Activated T-cell treated with anti-CD3 and anti-CD28 coated beads, Interleukin-2, amount 50 U/mL, for 48 hours (primary cell): ENCODE measurements at regions not wholly inside any gene's neighbourhood (a gene's known extent, or its start where the extent isn't known, plus 50 kb on each side); places are given as distances from the start of the nearest gene placed in this dataset.
A peak's percentile ranks its signal among the peaks of the same experiment; 100 is the strongest.

Source experiments
- DNase-seq, 2 experiments: peaks; one replicate each; pipeline ENCODE4 v3.0.0-alpha.2; 2020

DNA sequence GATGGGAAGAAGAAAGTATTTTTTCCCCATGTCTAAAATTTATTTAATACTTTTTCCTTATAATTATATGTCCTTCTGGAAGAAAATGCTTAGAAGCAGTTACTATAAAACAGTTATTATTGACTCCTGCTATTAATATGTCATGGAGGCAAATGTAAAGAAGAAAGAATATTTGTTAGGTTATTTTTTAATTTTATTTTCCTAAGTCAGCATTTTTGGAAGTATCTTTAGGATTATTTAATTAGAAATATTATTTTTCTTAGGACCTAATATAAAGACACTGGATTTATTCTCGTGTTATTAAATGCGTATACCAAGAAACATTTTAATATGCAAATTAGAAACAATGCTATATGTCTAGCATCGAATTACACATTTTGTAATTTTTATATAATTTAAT is 687.7 kb downstream of the TRAM1L1 start:
- DNase-seq, result no peak

DNA sequence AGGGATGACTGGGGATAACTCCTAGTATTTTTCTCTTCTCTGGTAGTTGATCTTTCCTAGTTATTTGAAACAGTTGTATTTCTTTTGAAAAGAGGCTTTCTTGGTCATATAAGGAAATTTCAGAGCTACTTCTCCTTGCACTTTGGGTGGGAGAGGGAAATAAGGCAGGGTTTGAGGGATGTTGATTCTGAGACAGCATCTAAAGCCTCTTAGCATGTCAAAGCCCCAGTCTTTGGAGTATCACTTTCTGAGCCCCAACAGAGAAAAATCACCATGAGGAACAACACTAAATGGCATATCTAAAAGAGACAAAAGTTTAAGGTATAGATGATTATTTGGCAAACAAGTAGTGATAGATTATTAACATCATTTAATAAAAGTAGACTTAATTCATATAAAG is 688.1 kb downstream of the TRAM1L1 start:
- DNase-seq, result no peak

DNA sequence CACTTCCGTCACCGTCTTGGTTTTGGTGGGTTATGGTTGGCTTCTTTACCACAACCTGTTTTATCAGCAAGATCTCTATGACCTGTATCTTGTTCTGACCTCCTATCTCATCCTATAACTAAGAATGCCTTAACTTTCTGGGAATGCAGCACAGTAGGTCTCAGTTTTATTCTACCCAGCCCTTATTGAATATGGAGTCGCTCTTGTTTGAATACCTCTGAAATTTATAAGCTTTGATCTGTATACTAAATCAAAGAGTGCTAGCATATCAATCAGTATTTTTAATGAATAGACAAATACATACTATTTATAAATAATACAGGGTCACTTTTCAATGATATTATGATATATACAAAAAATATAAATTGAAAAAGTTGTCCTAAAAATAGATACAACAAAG is 690.0 kb downstream of the TRAM1L1 start:
- DNase-seq, result no peak

DNA sequence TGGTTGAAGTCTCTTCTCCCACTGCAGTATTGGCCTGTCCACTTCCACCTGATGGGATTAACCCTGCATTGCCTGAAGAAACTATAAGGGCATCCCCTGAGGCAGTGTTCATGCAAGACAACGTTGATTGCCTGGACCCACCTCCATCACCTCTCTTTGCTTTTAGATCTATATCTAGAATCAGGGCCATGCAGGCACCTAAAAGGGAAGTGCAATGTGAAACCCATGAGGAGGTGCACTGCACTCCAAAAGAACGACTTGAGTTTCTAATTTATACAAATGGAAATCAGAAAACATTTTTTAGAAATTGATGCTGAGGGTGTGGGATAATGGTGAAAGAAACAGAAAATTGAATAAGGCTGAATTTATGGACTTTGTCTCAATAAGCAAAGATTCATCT is 694.4 kb downstream of the TRAM1L1 start:
- DNase-seq, result no peak

DNA sequence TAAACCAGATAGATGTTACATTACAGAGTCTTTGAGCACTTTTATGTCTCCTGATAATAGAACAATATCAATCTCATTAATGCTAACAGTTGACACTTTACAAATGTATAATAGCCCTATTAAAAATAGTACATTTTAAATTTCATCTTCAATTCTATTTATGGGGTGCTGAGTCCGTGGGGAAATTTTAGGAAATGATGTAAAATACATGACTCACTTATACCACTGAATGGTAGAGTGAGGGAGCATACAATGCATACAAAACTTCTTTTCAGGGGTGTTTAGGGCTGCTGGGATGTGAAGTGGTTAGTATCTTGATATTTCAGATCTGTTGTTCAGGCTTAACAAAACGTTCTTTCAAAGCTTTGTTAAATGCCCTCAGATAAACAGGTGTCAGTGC is 696.2 kb downstream of the TRAM1L1 start:
- DNase-seq, result no peak

DNA sequence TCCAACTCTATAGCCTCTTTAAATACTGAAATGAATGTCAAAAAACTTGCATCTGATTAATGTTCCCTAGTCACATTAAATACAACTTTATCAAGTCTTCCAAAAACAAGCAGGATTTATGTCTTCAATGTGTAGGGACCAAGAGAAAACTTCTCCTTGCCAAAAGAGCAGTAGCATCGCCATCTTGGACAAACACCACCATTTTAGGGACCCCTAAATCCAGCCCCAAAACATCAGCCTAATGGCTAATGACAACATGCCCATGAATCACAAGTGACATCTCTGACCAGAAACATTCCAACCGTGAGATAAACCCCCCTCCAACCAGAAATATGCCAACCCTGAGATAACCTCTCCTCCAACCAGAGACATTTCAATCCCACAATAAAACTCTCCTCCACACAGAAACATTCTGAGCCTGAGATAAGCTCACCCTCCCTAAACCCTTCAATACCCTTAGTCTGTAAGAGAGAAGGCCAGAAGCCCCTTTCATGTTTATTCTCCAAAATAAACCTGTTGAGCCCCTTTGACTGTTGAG is 697.4 kb downstream of the TRAM1L1 start:
- no peak for DNase-seq

DNA sequence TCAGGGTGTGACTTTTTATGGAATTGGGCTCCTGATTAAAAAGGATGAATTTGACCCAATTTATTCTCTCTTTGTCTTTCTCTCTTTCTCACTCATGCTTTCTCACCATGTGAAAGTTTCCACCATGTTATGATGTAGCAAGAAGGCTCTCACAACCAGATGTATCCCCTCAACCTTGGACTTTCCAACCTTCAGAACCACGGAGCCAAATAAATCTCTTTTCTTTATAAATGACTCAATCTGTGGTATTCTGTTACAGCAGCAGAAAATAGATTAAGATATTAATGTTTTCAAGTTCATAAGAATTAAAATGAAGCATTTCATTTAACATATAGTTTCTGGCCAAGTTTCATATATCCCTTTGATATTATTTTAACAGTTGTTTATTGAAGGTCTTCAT is 698.5 kb downstream of the TRAM1L1 start:
- DNase-seq, result no peak

DNA sequence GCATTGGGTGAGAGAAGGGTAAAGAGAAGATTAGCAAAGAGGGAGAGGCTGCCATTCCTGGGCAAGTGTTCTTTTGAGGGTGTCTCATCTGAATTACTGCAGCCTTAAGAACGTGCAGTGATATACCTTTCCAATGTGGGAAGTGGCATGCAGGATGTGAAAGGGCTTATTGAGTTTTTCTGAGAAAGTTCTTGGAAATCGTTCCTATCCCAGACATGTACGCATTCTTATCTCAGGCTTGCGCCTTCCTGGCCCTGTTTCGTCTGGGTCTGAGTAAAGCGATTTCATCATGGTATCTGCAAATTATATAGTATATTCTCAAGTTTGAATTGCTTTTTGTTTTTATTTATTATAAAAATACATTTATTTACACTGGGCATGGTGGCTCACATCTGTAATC is 699.8 kb downstream of the TRAM1L1 start:
- DNase-seq, result no peak

DNA sequence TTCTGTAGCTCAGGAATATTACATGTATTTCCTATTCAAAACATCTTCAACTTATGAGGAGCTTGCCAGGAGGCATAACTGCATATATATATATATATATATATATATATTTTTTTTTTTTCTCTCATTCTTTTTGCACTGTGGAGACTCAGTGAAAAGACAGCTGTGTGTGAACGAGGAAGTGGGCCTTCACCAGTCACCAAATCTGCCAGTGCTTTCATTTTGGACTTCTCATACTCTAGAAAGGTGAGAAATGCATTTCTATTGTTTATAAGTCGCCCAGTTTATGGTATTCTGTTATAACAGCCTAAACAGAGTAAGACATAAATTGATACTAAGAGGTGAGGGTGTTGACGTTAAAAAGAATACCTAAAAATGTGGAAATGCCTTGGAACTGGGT is 710.6 kb downstream of the TRAM1L1 start:
- no peak for DNase-seq

DNA sequence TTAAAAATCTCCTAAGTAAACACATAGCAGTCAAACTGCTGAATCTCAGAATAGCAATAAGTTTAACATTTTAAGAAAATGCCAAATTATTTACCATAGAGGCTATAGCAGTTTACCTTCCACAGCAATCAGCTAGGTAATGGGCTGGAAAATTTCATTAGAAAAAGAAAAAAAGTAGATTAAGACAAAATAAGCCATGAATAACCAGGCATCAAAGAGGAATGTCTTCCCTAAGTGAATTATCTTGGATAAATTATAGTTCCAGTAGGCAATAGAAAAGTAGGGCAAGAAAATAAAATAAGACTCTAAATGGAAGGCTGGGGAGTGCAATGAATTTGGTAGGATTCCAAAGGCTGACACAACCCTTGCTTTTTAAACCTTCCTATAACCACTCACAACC is 722.8 kb downstream of the TRAM1L1 start:
- no peak for DNase-seq

DNA sequence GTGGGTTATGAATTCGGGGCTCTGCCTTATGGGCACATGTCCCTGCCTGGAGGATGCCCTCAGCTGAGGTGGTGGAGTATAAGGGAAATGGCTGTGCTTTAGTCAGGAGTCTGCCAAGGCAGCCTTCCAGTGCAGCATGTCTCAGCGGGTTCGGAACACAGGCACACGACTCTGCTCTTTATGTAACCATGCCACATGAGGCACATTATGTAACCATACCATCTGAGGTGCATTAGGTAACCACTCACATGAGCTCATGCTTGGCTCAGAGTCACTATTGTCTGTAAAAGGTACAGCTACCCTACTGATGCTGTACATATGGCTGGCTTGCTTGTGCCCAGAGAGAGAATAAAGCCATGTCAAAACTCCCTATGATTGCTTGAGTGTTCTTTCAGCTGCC is 723.6 kb downstream of the TRAM1L1 start:
- no peak for DNase-seq

DNA sequence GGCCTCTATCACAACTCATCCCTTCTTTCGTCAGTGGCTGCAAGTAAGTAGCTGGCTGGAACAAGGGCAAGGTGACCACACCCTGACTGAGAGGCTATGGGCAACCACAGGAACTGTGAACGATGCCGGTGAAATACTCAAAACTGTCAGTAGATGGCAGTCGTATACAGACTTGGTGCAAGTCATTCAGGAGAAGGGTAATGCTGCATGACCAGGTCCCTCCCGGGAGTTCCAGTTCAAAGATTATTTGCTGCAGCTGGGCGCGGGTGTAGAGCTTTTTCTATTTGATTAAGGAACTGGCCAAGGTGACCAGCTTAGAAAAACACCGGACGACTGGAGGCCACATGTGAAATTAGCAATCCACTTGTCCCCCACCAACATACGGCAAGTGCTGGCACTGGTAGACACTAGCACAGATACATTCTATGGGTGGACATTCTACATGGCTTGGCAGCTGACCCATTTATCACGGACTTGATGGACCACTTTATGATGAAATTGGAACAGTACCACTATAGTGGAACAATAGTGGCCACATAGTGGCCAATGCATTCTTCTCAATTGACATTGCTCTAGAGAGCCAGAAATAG is 726.6 kb downstream of the TRAM1L1 start:
- peak; percentile 47 to 59 for DNase-seq

DNA sequence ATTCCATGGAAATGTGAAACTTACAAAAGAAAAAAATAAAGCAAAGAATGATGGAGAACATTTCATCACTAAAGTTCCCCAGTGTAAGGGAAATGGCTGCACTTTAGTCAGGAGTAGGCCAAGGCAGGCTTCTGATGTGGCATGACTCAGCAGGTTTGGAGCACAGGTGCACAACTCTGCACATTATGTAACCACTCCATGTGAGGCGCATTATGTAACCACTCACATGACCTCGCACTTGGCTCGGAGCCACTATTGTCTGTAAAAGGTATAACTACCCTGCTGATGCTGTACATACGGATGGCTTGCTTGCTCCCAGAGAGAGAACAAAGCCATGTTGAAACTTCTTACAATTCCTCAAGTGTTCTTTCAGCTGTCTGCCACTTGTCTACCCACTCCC is 727.6 kb downstream of the TRAM1L1 start:
- no peak for DNase-seq

DNA sequence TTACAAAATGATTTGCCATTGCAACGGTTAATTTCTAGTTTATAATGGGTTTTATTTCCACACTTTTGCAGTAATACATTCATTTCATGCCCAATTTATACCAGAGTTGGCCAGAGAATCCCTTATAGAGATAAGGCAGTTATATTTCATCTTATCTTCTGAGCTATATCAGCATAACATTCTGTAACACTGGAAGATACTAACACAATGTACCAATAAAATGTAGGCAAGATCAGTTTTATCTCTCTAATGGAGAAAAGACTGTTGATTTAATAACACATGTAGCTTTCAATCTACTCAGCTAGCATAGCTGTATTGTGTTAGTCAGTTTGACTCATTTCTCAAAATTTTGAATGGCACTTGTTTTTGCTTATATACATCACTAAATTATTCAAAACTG is 738.6 kb downstream of the TRAM1L1 start:
- no peak for DNase-seq

DNA sequence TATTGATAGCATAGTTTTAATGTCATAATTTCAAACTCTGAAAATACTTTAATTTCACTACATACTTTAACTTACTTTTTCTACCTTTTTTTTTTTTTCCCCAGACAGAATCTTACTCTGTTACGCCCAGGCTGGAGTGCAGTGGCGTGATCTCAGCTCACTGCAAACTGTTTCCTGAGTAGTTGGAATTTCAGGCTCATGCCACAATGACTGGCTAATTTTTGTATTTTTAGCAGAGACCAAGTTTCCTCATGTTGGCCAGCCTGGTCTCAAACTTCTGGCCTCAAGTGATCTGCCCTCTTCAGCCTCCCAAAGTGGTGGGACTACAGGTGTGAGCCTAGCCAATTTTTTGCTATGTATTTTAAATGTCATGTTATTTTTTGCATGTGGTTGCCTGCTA is 741.6 kb downstream of the TRAM1L1 start:
- DNase-seq, result no peak

DNA sequence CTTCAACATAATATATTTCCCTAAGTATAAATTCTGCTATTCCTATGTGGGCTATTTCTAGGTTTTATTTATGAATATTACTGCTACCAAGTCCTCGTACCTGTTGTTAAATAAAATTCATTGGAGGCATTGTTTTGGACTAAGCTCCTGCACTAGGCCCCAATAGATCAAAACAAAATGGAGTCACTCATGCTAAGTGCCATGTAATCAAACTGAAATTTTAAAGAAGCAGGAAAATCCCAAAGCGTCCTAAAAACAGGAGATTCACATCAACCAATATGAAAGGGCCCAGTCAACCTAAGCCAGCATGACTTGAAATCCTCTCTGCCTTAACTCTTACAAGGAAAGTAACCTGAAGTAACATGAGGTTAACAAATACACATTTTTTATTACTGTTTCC is 743.2 kb downstream of the TRAM1L1 start:
- DNase-seq, result no peak

DNA sequence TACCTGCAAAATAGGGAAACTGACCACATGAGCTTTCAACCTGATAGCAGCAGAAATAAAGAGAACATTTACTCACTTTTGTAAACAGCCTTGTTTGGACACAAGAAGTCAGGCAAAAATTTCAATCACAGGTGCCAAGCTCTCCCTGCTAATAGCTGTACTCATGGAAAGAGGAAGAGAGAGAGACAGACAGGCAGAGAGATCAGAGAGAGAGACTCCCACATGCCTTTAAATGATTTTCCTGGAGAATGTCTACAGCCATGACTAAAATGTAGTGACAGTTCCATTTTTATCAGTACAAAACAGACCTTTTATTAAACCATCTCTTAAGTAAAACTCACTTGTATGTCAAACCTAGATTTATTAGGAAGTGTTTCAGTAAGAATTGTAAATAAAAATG is 752.9 kb downstream of the TRAM1L1 start:
- no peak for DNase-seq

DNA sequence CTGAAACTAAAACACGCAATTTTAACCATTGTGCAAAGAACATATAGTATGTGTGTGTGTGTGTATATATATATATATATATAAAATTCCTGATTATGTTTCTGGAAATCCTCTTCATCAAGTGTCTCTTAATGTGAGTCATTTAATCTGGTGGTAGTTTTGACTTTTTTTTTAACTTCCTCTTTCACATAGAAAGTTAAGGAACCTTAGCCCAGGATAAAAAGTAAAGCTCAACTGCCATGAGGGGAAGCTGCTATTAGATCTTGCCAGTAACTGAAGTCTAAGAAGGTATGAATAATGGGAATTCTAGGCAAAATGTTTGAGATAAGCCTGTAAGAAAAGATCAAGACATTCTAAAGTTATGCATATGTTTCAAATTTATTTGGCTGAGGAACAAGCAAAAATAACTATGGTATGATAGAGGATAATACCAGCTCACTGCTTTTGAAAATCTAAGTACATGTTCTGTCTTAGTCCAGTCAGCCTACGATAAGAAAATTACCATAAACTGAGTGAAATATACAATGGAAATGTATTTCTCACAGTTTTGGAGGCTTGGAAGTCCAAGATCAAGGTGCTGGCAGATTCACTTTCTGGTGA is 757.0 kb downstream of the TRAM1L1 start:
- DNase-seq, result no peak

DNA sequence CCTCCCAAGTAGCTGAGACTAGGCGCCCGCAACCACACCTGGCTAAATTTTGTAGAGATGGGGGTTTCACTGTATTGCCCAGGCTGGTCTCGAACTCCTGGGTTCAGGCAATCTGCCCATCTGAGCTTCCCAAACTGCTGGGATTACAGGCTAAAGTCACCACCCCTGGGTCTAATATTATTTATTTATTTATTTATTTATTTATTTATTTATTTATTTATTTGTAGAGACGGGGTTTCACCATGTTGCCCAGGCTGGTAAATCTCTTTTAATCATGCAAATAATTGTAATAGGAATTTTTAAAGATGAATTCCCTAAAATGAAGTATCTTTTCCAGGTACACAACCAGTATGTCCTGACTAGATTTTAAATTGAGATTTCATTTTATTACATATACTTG is 761.8 kb downstream of the TRAM1L1 start:
- DNase-seq, result no peak

DNA sequence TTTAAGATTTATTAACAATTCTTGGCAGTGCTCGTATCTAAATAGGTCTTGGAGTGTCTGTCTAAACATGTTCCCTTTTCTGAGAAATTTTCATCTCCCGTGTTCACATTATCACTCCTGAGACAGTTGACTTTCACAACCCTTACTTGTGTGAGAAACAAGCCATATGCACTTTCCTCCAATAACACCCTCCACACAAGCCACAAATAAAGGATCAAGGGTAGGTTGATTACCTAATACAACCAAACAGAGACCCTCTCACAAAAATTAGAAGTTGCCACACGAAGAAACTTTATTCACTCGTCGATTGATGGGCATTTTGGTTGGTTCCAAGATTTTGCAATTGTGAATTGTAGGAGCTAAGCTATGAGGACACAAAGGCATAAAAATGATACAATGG is 763.9 kb downstream of the TRAM1L1 start:
- no peak for DNase-seq

DNA sequence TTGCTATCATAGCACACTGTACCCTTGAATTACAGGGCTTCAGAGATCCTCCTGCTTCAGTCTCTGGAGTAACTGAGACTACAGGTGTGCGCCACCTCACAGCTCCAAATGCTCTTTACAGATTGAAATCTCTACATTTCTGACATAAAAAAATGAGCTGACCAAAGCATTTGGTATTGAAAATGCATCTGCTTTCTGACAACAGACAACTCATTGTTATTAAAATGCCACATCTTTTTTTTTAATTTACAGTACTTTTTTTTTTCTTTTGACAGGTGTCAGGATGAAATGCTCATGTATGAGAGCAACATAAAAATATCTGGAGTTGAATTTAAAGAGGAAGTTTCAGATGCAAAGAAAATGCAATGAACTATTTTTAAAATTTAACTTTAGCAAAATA is 764.5 kb downstream of the TRAM1L1 start:
- DNase-seq, result no peak

DNA sequence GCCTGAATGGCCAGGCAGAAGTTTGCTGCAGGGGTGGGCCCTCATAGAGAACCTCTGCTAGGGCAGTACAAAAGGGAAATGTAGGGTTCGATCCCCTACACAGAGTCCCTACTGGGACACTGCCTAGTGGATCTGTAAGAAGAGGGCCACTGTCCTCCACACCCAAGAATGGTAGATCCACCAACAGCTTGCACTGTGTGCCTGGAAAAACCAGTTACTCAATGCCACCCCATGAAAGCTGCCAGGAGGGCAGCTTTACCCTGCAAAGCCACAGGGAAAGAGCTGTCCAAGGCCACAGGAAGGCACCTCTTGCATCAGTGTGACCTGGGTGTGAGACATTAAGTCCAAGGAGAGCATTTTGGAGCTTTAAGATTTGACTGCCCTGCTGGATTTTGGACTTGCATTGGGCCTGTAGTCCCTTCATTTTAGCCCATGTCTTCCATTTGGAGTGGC is 781.6 kb downstream of the TRAM1L1 start:
- DNase-seq, result no peak

DNA sequence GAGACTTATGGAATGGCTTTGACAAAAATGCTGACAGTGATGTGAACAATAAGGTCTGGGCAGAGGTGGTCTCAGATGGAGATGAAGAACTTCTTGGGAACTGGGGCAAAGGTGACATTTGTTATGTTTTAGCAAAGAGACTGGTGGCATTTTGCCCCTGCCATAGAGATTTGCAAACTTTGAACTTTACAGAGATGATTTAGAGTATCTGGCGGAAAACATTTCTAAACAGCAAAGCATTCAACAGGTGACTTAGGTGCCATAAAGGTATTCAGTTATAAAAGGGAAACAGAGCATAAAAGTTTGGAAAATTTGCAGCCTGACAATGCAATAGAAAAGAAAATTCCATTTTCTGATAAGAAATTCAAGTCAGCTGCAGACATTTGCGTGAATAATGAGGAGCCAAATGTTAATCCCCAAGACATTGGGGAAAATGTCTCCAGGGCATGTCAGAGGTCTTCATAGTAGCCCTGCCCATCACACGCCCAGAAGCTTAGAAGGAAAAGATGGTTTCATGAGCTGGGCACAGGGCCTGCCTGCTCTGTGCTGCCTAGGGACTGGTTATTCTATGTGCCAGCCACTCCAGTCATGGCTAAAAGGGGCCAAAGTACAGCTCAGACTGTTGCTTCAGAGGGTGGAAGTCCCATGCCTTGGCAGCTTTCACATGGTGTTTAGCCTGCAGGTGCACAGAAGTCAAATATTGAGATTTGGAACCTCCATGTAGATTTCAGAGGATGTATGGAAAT is 782.2 kb downstream of the TRAM1L1 start:
- no peak for DNase-seq

DNA sequence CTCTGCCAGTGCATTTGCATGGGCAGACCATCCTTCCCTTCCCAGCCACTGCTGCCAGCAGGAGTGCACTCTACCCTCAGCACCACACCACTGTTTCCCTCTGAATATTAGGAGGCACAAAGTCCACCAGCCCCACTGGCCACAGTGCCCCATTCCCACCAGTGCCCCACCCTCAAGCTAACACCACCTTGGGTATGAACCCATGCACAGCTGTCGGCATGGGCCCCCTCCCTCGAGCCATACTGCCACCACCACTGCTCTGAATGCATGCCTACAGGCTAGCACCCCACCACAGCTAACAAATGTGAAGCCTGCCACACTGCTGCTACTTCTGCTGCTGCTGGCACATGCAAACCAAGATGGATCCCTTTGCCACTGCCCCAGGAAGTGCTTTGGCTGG is 810.4 kb downstream of the TRAM1L1 start:
- DNase-seq, result no peak
